ENCODE measurements at regions not wholly inside any gene's neighbourhood (a gene's known extent, or its start where the extent isn't known, plus 50 kb on each side); places are given as distances from the start of the nearest gene placed in this dataset.

- no peak for TF ChIP-seq CTCF (IDR thresholded peaks at IDR 0.05; ENCODE audit: insufficient read depth, low read length, poor library complexity, severe bottlenecking)
- no peak for TF ChIP-seq EZH2phosphoT487 (conservative IDR thresholded peaks at IDR 0.05; ENCODE audit: low read length)
These were observed 125.6 kb upstream of the PAPPA start for GRCh38 chr9:116027951-116028350.
